B cell (primary cell): ENCODE measurements at regions not wholly inside any gene's neighbourhood (a gene's known extent, or its start where the extent isn't known, plus 50 kb on each side); places are given as distances from the start of the nearest gene placed in this dataset.

Source experiments
- ATAC-seq: fragments of 200-7000 bp; cut with Tn5 transposase; one replicate; pipeline ENCODE4 v1.10.0; 2021; ENCODE audit warnings: low read depth, mild to moderate bottlenecking, moderate number of reproducible peaks, moderate library complexity
- CTCF ChIA-PET: fragments of 350-600 bp; sonication (Branson Sonifier 250); formaldehyde crosslinking; loops from one replicate; lab custom pipeline; 2021; ENCODE audit warnings: antibody characterized with exemption, inconsistent platforms; lab: Charles Lee
- POLR2A ChIA-PET: fragments of 350-600 bp; sonication (Branson Sonifier 250); formaldehyde crosslinking; loops from one replicate; lab custom pipeline; 2021; ENCODE audit warnings: antibody characterized with exemption; lab: Charles Lee
- DNase-seq: peaks from one replicate; pipeline ENCODE4 v3.0.0; 2013
- H2AFZ ChIP-seq: 2 replicates; pipeline ENCODE4 v1.6.1; 2012; ENCODE audit warnings: mild to moderate bottlenecking, low read depth, low read length; ENCODE audit not compliant: insufficient read depth, poor library complexity, severe bottlenecking
- H3K27ac ChIP-seq, 2 donors: 1 replicate in 1 of 2; 2 replicates in 1 of 2; pipeline ENCODE4 v1.5.1; 2012 to 2013; ENCODE audit warnings: low read length in 2 of 2, mild to moderate bottlenecking in 2 of 2, moderate library complexity in 1 of 2
- H3K27me3 ChIP-seq, 4 experiments: fragments of 200-600 bp in 1 of 4; sonication (generic) in 1 of 4; replicated peaks in 1 of 4; 1 replicate in 2 of 4; 2 replicates in 2 of 4; pipeline versions ENCODE4 v1.6.1 to v1.7.0; 2013 to 2016; ENCODE audit warnings: low read length in 3 of 4, mild to moderate bottlenecking in 2 of 4, mixed read lengths in 1 of 4, moderate library complexity in 1 of 4; ENCODE audit not compliant: insufficient read depth in 4 of 4, control insufficient read depth in 3 of 4; ENCODE audit errors: control extremely low read depth in 1 of 4
- H3K36me3 ChIP-seq, 2 experiments: replicated peaks in 1 of 2; 1 replicate in 1 of 2; 2 replicates in 1 of 2; pipeline versions ENCODE4 v1.6.1 to v1.7.1; 2013; ENCODE audit warnings: low read length in 1 of 2; ENCODE audit not compliant: insufficient read depth in 2 of 2, control insufficient read depth in 1 of 2; ENCODE audit errors: control extremely low read depth in 1 of 2, extremely low read depth in 1 of 2
- H3K4me1 ChIP-seq, 2 donors: fragments of 200-600 bp in 1 of 2; sonication (generic) in 1 of 2; 1 replicate in 1 of 2; 2 replicates in 1 of 2; pipeline versions ENCODE4 v1.5.1 to v1.6.1; 2013 to 2017; ENCODE audit warnings: low read length in 2 of 2; ENCODE audit not compliant: control insufficient read depth in 2 of 2, insufficient read depth in 2 of 2
- H3K4me2 ChIP-seq: replicated peaks from 2 replicates; pipeline ENCODE3; 2012; ENCODE audit warnings: mild to moderate bottlenecking, low read depth, low read length; ENCODE audit not compliant: poor library complexity, severe bottlenecking
- H3K4me3 ChIP-seq, 5 experiments: fragments of 200-600 bp in 1 of 5; sonication (generic) in 1 of 5; 1 replicate in 3 of 5; 2 replicates in 2 of 5; pipeline versions ENCODE4 v1.5.1 to v1.7.0; 2011 to 2016; ENCODE audit warnings: low read length in 4 of 5, mild to moderate bottlenecking in 4 of 5, low read depth in 2 of 5, control low read depth in 1 of 5, moderate library complexity in 1 of 5; ENCODE audit not compliant: insufficient read depth in 1 of 5; ENCODE audit errors: control extremely low read depth in 1 of 5, extremely low read depth in 1 of 5
- H3K79me2 ChIP-seq: fragments of 200-600 bp; sonication (generic); one replicate; pipeline ENCODE4 v1.6.0; 2016; ENCODE audit warnings: low read length; ENCODE audit not compliant: control insufficient read depth, insufficient read depth
- H3K9ac ChIP-seq: fragments of 200-600 bp; sonication (generic); 2 replicates; pipeline ENCODE4 v1.6.1; 2017; ENCODE audit warnings: mild to moderate bottlenecking, low read length, moderate library complexity
- H3K9me3 ChIP-seq, 3 donors: one replicate each; pipeline versions ENCODE4 v1.6.1 to v1.7.1; 2013; ENCODE audit warnings: low read length in 2 of 3; ENCODE audit not compliant: control insufficient read depth in 2 of 3, insufficient read depth in 1 of 3; ENCODE audit errors: control extremely low read depth in 1 of 3
- H4K20me1 ChIP-seq: 2 replicates; pipeline ENCODE4 v1.6.0; 2012; ENCODE audit warnings: mild to moderate bottlenecking, low read length; ENCODE audit not compliant: insufficient read depth, control insufficient read depth, poor library complexity, severe bottlenecking
- H3K27ac Mint-ChIP-seq: one replicate; pipeline ENCODE4 v1.8.0; 2021; ENCODE audit warnings: mixed read lengths
- H3K27me3 Mint-ChIP-seq: one replicate; pipeline ENCODE4 v1.8.0; 2021; ENCODE audit warnings: mixed read lengths
- H3K4me1 Mint-ChIP-seq: one replicate; pipeline ENCODE4 v1.8.0; 2021; ENCODE audit warnings: mixed read lengths
- H3K4me3 Mint-ChIP-seq: one replicate; pipeline ENCODE4 v1.8.0; 2021; ENCODE audit warnings: mixed read lengths
- H3K9me3 Mint-ChIP-seq: one replicate; pipeline ENCODE4 v1.8.0; 2022; ENCODE audit warnings: mixed read lengths; ENCODE audit not compliant: insufficient read depth
- EZH2 ChIP-seq: IDR thresholded peaks from 2 replicates; pipeline ENCODE4 v1.6.1; 2012; ENCODE audit warnings: borderline replicate concordance, low read depth, mild to moderate bottlenecking, moderate library complexity, low read length; ENCODE audit not compliant: insufficient read depth, poor library complexity, severe bottlenecking
- WGBS: methylation state at CpG from one replicate; pipeline ENCODE4 v1.1.5; 2013; ENCODE audit warnings: missing lambda C conversion rate; ENCODE audit not compliant: insufficient coverage; 5-methylcytosine and 5-hydroxymethylcytosine counted together
- intact Hi-C: fragments of 100-400 bp; cut with micrococcal nuclease; formaldehyde crosslinking; loops from one replicate; pipeline ENCODE4 v1.10.0; 2022
- TF ChIP-seq, protein P1 (sequence below): fragments of 200-600 bp; IDR thresholded peaks from one replicate; pipeline ENCODE4 v1.8.0; 2022; ENCODE audit warnings: antibody characterized with exemption, mild to moderate bottlenecking

GRCh38 chr12:90851800-90852718 lies 102.9 kb downstream of the CCER1 start:
- H3K9me3 Mint-ChIP-seq, result no peaks in the 10 kb centered on the region
- H3K36me3 ChIP-seq, result no peaks in the 10 kb centered on the region
- no peak overlapping the region for H3K4me3 Mint-ChIP-seq
- H2AFZ ChIP-seq, result no peak overlapping the region
- H3K4me3 ChIP-seq, result no peak overlapping the region
- H3K27me3 ChIP-seq, result no peaks in the 10 kb centered on the region
- TF ChIP-seq, protein P1, sequence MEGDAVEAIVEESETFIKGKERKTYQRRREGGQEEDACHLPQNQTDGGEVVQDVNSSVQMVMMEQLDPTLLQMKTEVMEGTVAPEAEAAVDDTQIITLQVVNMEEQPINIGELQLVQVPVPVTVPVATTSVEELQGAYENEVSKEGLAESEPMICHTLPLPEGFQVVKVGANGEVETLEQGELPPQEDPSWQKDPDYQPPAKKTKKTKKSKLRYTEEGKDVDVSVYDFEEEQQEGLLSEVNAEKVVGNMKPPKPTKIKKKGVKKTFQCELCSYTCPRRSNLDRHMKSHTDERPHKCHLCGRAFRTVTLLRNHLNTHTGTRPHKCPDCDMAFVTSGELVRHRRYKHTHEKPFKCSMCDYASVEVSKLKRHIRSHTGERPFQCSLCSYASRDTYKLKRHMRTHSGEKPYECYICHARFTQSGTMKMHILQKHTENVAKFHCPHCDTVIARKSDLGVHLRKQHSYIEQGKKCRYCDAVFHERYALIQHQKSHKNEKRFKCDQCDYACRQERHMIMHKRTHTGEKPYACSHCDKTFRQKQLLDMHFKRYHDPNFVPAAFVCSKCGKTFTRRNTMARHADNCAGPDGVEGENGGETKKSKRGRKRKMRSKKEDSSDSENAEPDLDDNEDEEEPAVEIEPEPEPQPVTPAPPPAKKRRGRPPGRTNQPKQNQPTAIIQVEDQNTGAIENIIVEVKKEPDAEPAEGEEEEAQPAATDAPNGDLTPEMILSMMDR, result no peak
- no peak for TF ChIP-seq EZH2
- ATAC-seq (no peak), DNase-seq (no peak)
- no CpG with 5 or more reads among the region's 2 CpGs for WGBS
- ChIA-PET CTCF (interaction anchor here (1.0 kb wide), 1 partner anchor 1308 kb away, joined by 3 read pairs; no protein-coding TSS in a partner anchor), POLR2A (no interaction called here)
- no peak overlapping the region for H3K4me2 ChIP-seq
- no peak overlapping the region for H3K9ac ChIP-seq
- no peaks in the 10 kb centered on the region for H3K4me1 ChIP-seq
- no peak overlapping the region for H3K27ac Mint-ChIP-seq
- intact Hi-C loops, result no loop called here
- H3K4me1 Mint-ChIP-seq, result peaks cover 2% of the 10 kb centered on the region
- no peaks in the 10 kb centered on the region for H3K79me2 ChIP-seq
- no peak overlapping the region for H3K27ac ChIP-seq
- no peaks in the 10 kb centered on the region for H3K27me3 Mint-ChIP-seq
- H4K20me1 ChIP-seq, result no peaks in the 10 kb centered on the region
- H3K9me3 ChIP-seq, result no peaks in the 10 kb centered on the region

DNA sequence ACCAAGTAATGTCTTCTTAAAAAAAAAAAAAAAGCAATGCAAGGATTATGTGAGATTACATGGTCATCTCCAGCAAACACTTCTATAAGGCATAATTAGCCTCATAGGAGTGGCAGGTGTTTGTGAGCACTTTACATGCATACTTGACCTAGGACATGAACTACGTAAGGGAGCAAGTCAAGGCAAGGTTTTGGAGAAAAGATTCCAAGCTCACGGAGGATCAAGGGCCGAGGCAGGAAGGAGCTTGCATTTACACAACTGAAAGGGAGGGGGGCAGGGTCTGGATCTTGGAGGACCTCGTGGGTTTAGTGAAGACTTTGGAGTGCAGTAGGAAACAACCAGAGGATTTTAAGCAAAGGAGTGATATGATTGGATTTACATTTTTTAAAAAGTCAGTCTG lies 112.5 kb downstream of the CCER1 start:
- no peak overlapping the region for H3K4me3 Mint-ChIP-seq
- WGBS, result 77% methylated on average over 4 of the region's 4 CpGs
- no peak overlapping the region for H3K4me3 ChIP-seq
- no peaks in the 10 kb centered on the region for H3K9me3 Mint-ChIP-seq
- no peak overlapping the region for H3K27ac Mint-ChIP-seq
- DNase-seq (no peak), ATAC-seq (no peak)
- H3K4me1 Mint-ChIP-seq, result no peaks in the 10 kb centered on the region
- no peaks in the 10 kb centered on the region for H4K20me1 ChIP-seq
- H3K36me3 ChIP-seq, result no peaks in the 10 kb centered on the region
- ChIA-PET CTCF (no interaction called here), POLR2A (interaction anchor here (0.7 kb wide), 1 partner anchor 886 kb away, joined by 5 read pairs; no protein-coding TSS in a partner anchor)
- no peak for TF ChIP-seq EZH2
- TF ChIP-seq, protein P1, result no peak
- no peaks in the 10 kb centered on the region for H3K27me3 Mint-ChIP-seq
- H3K9me3 ChIP-seq, result no peaks in the 10 kb centered on the region
- H3K4me2 ChIP-seq, result no peak overlapping the region
- H3K27me3 ChIP-seq, result no peaks in the 10 kb centered on the region
- no peak overlapping the region for H2AFZ ChIP-seq
- no peak overlapping the region for H3K9ac ChIP-seq
- no peaks in the 10 kb centered on the region for H3K79me2 ChIP-seq
- intact Hi-C loops, result no loop called here
- no peaks in the 10 kb centered on the region for H3K4me1 ChIP-seq
- no peak overlapping the region for H3K27ac ChIP-seq
